H1 (cell line): ENCODE measurements at regions not wholly inside any gene's neighbourhood (a gene's known extent, or its start where the extent isn't known, plus 50 kb on each side); places are given as distances from the start of the nearest gene placed in this dataset.

ENCODE experiments used
- CTCF ChIA-PET: fragments of 300-600 bp; sonication (Branson Sonifier 250); formaldehyde crosslinking; loops from one replicate; lab custom pipeline; 2021; ENCODE audit not compliant: partially characterized antibody; lab: Charles Lee
- POLR2A ChIA-PET: fragments of 300-600 bp; sonication (Branson Sonifier 250); formaldehyde crosslinking; loops from one replicate; lab custom pipeline; 2021; ENCODE audit warnings: inconsistent platforms; ENCODE audit not compliant: partially characterized antibody; lab: Charles Lee
- DNase-seq, 2 experiments: peaks; one replicate each; pipeline versions ENCODE4 v3.0.0 to v3.0.0-alpha.2; 2010 to 2022; ENCODE audit warnings: low spot score in 2 of 2, low read depth in 1 of 2, mixed read lengths in 1 of 2
- FAIRE-seq: peaks from 2 replicates; lab custom pipeline; 2011; peaks lifted over from hg19 to GRCh38; lab: Jason Lieb, UNC
- H2AFZ ChIP-seq: 2 replicates; pipeline ENCODE4 v1.8.1; 2012; ENCODE audit warnings: low read length, inconsistent platforms
- H2AK5ac ChIP-seq: 2 replicates; pipeline ENCODE4 v1.6.1; 2013; ENCODE audit warnings: low read depth, low read length
- H2BK120ac ChIP-seq: replicated peaks from 2 replicates; pipeline ENCODE3; 2013; ENCODE audit warnings: low read depth, low read length, inconsistent platforms
- H2BK12ac ChIP-seq: 2 replicates; pipeline ENCODE4 v1.6.1; 2013; ENCODE audit warnings: low read depth, low read length
- H2BK15ac ChIP-seq: 2 replicates; pipeline ENCODE4 v1.6.1; 2013; ENCODE audit warnings: low read length
- H2BK20ac ChIP-seq: 2 replicates; pipeline ENCODE4 v1.6.1; 2013; ENCODE audit warnings: low read length
- H2BK5ac ChIP-seq: 2 replicates; pipeline ENCODE4 v1.6.1; 2013; ENCODE audit warnings: low read depth, low read length
- H3K14ac ChIP-seq: 2 replicates; pipeline ENCODE4 v1.6.1; 2013; ENCODE audit warnings: inconsistent platforms; ENCODE audit not compliant: insufficient read length
- H3K18ac ChIP-seq: 2 replicates; pipeline ENCODE4 v1.6.1; 2013; ENCODE audit warnings: low read length; ENCODE audit errors: extremely low read depth
- H3K23ac ChIP-seq: 2 replicates; pipeline ENCODE4 v1.6.1; 2013; ENCODE audit warnings: inconsistent platforms; ENCODE audit not compliant: insufficient read length
- H3K23me2 ChIP-seq: 2 replicates; pipeline ENCODE4 v1.6.1; 2013; ENCODE audit warnings: low read depth, low read length
- H3K27ac ChIP-seq: 2 replicates; pipeline ENCODE4 v1.6.1; 2011; ENCODE audit warnings: low read depth, low read length, inconsistent platforms
- H3K27me3 ChIP-seq, 4 experiments: replicated peaks in 1 of 4; 1 replicate in 1 of 4; 2 replicates in 3 of 4; pipeline versions ENCODE4 v1.6.1 to v1.8.1; 2011 to 2013; ENCODE audit warnings: low read length in 3 of 4, mild to moderate bottlenecking in 3 of 4, inconsistent platforms in 2 of 4, mixed read lengths in 2 of 4, moderate library complexity in 1 of 4; ENCODE audit not compliant: control insufficient read depth in 3 of 4, insufficient read depth in 3 of 4; ENCODE audit errors: extremely low read depth in 1 of 4
- H3K36me3 ChIP-seq, 4 experiments: 2 replicates each; pipeline versions ENCODE4 v1.6.1 to v1.8.1; 2011 to 2013; ENCODE audit warnings: mild to moderate bottlenecking in 4 of 4, low read length in 3 of 4, moderate library complexity in 2 of 4, control low read depth in 1 of 4, inconsistent platforms in 1 of 4; ENCODE audit not compliant: insufficient read depth in 4 of 4, control insufficient read depth in 2 of 4
- H3K4ac ChIP-seq: replicated peaks from 2 replicates; pipeline ENCODE3; 2013; ENCODE audit warnings: low read length, low read depth, mixed read lengths, inconsistent platforms; ENCODE audit not compliant: insufficient read length
- H3K4me1 ChIP-seq, 4 experiments: replicated peaks in 1 of 4; 1 replicate in 1 of 4; 2 replicates in 3 of 4; pipeline versions ENCODE4 v1.6.1 to v1.8.1; 2011 to 2013; ENCODE audit warnings: low read length in 3 of 4, inconsistent platforms in 2 of 4, mixed read lengths in 1 of 4; ENCODE audit not compliant: insufficient read depth in 4 of 4, control insufficient read depth in 3 of 4
- H3K4me2 ChIP-seq, 2 experiments: 2 replicates each; pipeline versions ENCODE4 v1.6.1 to v1.8.1; 2011 to 2013; ENCODE audit warnings: low read depth in 2 of 2, low read length in 2 of 2, control low read depth in 1 of 2, inconsistent platforms in 1 of 2, mild to moderate bottlenecking in 1 of 2; ENCODE audit not compliant: insufficient read depth in 1 of 2
- H3K4me3 ChIP-seq, 4 experiments: fragments of 200-600, 300-600 bp in 1 of 4; sonication (generic), shearing (Covaris generic), sonication (Bioruptor Twin) in 1 of 4; 2 replicates each; pipeline versions ENCODE4 v1.5.1 to v1.8.1; 2011 to 2016; ENCODE audit warnings: low read length in 4 of 4, low read depth in 3 of 4, control low read depth in 2 of 4, inconsistent platforms in 2 of 4, mild to moderate bottlenecking in 2 of 4, mixed read lengths in 1 of 4, moderate library complexity in 1 of 4; ENCODE audit not compliant: insufficient read depth in 2 of 4; ENCODE audit errors: extremely low read depth in 1 of 4
- H3K56ac ChIP-seq: replicated peaks from 2 replicates; pipeline ENCODE3; 2013; ENCODE audit warnings: low read depth, mild to moderate bottlenecking, mixed read lengths, low read length, inconsistent platforms; ENCODE audit not compliant: insufficient read length
- H3K79me1 ChIP-seq: 2 replicates; pipeline ENCODE4 v1.6.1; 2013; ENCODE audit warnings: low read depth, low read length, control low read depth
- H3K79me2 ChIP-seq, 2 experiments: 2 replicates each; pipeline versions ENCODE4 v1.6.1 to v1.8.1; 2012 to 2013; ENCODE audit warnings: low read length in 2 of 2, mild to moderate bottlenecking in 2 of 2, inconsistent platforms in 1 of 2; ENCODE audit not compliant: insufficient read depth in 2 of 2, control insufficient read depth in 1 of 2
- H3K9ac ChIP-seq, 4 experiments: replicated peaks in 1 of 4; 1 replicate in 1 of 4; 2 replicates in 3 of 4; pipeline versions ENCODE4 v1.6.1 to v1.8.1; 2011 to 2013; ENCODE audit warnings: low read depth in 3 of 4, low read length in 3 of 4, control low read depth in 2 of 4, mild to moderate bottlenecking in 2 of 4, moderate library complexity in 2 of 4, inconsistent platforms in 1 of 4; ENCODE audit errors: extremely low read depth in 1 of 4
- H3K9me3 ChIP-seq, 2 experiments: 2 replicates each; pipeline versions ENCODE4 v1.6.1 to v1.8.1; 2012 to 2013; ENCODE audit warnings: mild to moderate bottlenecking in 2 of 2, moderate library complexity in 2 of 2, control low read depth in 1 of 2, inconsistent platforms in 1 of 2, low read depth in 1 of 2, low read length in 1 of 2, mixed read lengths in 1 of 2; ENCODE audit not compliant: insufficient read depth in 2 of 2
- H4K20me1 ChIP-seq, 2 experiments: replicated peaks in 1 of 2; 2 replicates each; pipeline versions ENCODE3 to v1.8.1; 2011 to 2013; ENCODE audit warnings: inconsistent platforms in 2 of 2, low read length in 2 of 2, mild to moderate bottlenecking in 1 of 2; ENCODE audit not compliant: insufficient read depth in 2 of 2, control insufficient read depth in 1 of 2
- H4K5ac ChIP-seq: 2 replicates; pipeline ENCODE4 v1.6.1; 2013; ENCODE audit warnings: low read length, low read depth, mixed read lengths, inconsistent platforms; ENCODE audit not compliant: insufficient read length
- H4K8ac ChIP-seq: 2 replicates; pipeline ENCODE4 v1.8.0; 2013; ENCODE audit warnings: mild to moderate bottlenecking, moderate library complexity, low read length, inconsistent platforms; ENCODE audit not compliant: insufficient read depth; ENCODE audit errors: extremely low read depth
- H4K91ac ChIP-seq: replicated peaks from 2 replicates; pipeline ENCODE3; 2013; ENCODE audit warnings: low read length, mixed read lengths, inconsistent platforms; ENCODE audit not compliant: insufficient read length
- CEBPB ChIP-seq: IDR thresholded peaks from 2 replicates; pipeline ENCODE4 v1.6.1; 2012; ENCODE audit warnings: low read depth, low read length
- EZH2 ChIP-seq: fragments of 200-600 bp; sonication (generic); IDR thresholded peaks from 2 replicates; pipeline ENCODE4 v1.7.1; 2012; ENCODE audit warnings: low read depth, mild to moderate bottlenecking, moderate library complexity, low read length, inconsistent platforms; ENCODE audit not compliant: severe bottlenecking
- KDM5A ChIP-seq: fragments of 200-600 bp; IDR thresholded peaks from 2 replicates; pipeline ENCODE4 v1.7.1; 2012; ENCODE audit warnings: mild to moderate bottlenecking, low read length, inconsistent platforms, mixed read lengths
- RAD21 ChIP-seq, 2 experiments: IDR thresholded peaks in 1 of 2; conservative IDR thresholded peaks in 1 of 2; 2 replicates each; pipeline ENCODE4 v1.6.1; 2011; ENCODE audit warnings: low read depth in 2 of 2, low read length in 2 of 2, improper control_type of control experiment in 1 of 2, inconsistent platforms in 1 of 2, mild to moderate bottlenecking in 1 of 2, moderate library complexity in 1 of 2
- RFX5 ChIP-seq: IDR thresholded peaks from 2 replicates; pipeline ENCODE4 v1.6.1; 2011; ENCODE audit warnings: low read depth, low read length, improper control_type of control experiment, borderline replicate concordance
- WGBS, 2 experiments: shearing (Covaris generic) in 1 of 2; methylation state at CpG; one replicate each; pipeline versions ENCODE4 v1.1.6 to v1.1.7; 2013 to 2015; ENCODE audit warnings: low lambda C conversion rate in 2 of 2, mixed read lengths in 2 of 2, inconsistent platforms in 1 of 2, low coverage in 1 of 2, missing lambda C conversion rate in 1 of 2; ENCODE audit not compliant: insufficient replicate concordance in 2 of 2, insufficient coverage in 1 of 2, insufficient read length in 1 of 2; ENCODE audit errors: extremely low coverage in 1 of 2, missing lambda C conversion rate in 1 of 2; 5-methylcytosine and 5-hydroxymethylcytosine counted together

GRCh38 chr6:14880052-14880451, 365.8 kb upstream of the JARID2 start:
- H2BK120ac ChIP-seq = peak overlapping the region; percentile 1
- no peak overlapping the region for H2BK15ac ChIP-seq
- no peak overlapping the region; a peak in 1 of 7 replicates for H3K9ac ChIP-seq
- H3K14ac ChIP-seq = no peak overlapping the region
- no peaks in the 10 kb centered on the region for H4K20me1 ChIP-seq
- H3K4ac ChIP-seq = no peak overlapping the region
- H4K91ac ChIP-seq = peak overlapping the region; percentile 47
- ChIA-PET CTCF (no interaction called here), POLR2A (no interaction called here)
- FAIRE-seq (no peak), DNase-seq (no peak)
- peak overlapping the region; percentile 29; the same call in 1 of the 2 replicates for H3K18ac ChIP-seq
- H3K9me3 ChIP-seq = no peaks in the 10 kb centered on the region
- no peak overlapping the region for H2AFZ ChIP-seq
- no peak overlapping the region for H3K27ac ChIP-seq
- H3K23ac ChIP-seq = no peak overlapping the region
- H4K5ac ChIP-seq = no peak overlapping the region
- H2BK12ac ChIP-seq = peak overlapping the region; percentile 75; the same call in 1 of the 2 replicates
- H4K8ac ChIP-seq = no peak overlapping the region
- H3K23me2 ChIP-seq = 0 out of 2 replicates have a peak, but pooled peaks cover 2% of the 10 kb centered on the region
- peaks cover 3 to 26% (median 18%) of the 10 kb centered on the region in 4 experiments for H3K4me1 ChIP-seq
- H3K27me3 ChIP-seq = no peaks in the 10 kb centered on the region
- no peaks in the 10 kb centered on the region for H3K36me3 ChIP-seq
- H3K79me2 ChIP-seq = no peaks in the 10 kb centered on the region; a peak in 1 of 4 replicates
- H2AK5ac ChIP-seq = peak overlapping the region; percentile 61; the same call in 1 of the 2 replicates
- H3K79me1 ChIP-seq = peaks cover 2% of the 10 kb centered on the region; the same call in 1 of the 2 replicates
- H3K4me3 ChIP-seq = no peak overlapping the region
- no peak for TF ChIP-seq KDM5A
- no peak for TF ChIP-seq RFX5
- peak in 1 of 2 experiments; percentile 8; a peak in 1 of 4 replicates for TF ChIP-seq RAD21 (IDR thresholded peaks at IDR 0.05 in 1 of 2, conservative IDR thresholded peaks at IDR 0.05 in 1 of 2; ENCODE audit: low read depth in 2 of 2, low read length in 2 of 2)
- no peak for TF ChIP-seq CEBPB
- TF ChIP-seq EZH2 = no peak
- TF ChIP-seq, all 59 proteins: peak for 1
- H3K56ac ChIP-seq = no peak overlapping the region
- H3K4me2 ChIP-seq = no peak overlapping the region; a peak in 1 of 4 replicates
- WGBS, 2 experiments = 94% methylated on average over 9 of the region's 9 CpGs; no CpG with 5 or more reads in 1 of the 2 experiments
- peak overlapping the region; percentile 73; the same call in 1 of the 2 replicates for H2BK20ac ChIP-seq
- peak overlapping the region; percentile 74; the same call in 1 of the 2 replicates for H2BK5ac ChIP-seq
